SK-N-SH treated with all-trans-retinoic acid at 6 μM for 48 hours (cell line): ENCODE measurements at regions not wholly inside any gene's neighbourhood (a gene's known extent, or its start where the extent isn't known, plus 50 kb on each side); places are given as distances from the start of the nearest gene placed in this dataset.

ENCODE experiments used
- ATAC-seq: fragments of 200-7000 bp; cut with Tn5 transposase; 3 replicates; pipeline ENCODE4 v1.9.1; 2020; ENCODE audit warnings: mild to moderate bottlenecking, moderate library complexity
- ARNTL ChIP-seq: fragments of 450-650 bp; formaldehyde crosslinking; IDR thresholded peaks from 2 replicates; pipeline ENCODE4 v1.5.0; 2020; ENCODE audit warnings: low read depth, mild to moderate bottlenecking, moderate library complexity, borderline replicate concordance
- BACH2 ChIP-seq: fragments of 250-450 bp; sonication (Bioruptor Pico); IDR thresholded peaks from 2 replicates; pipeline ENCODE4 v1.9.0; 2021; ENCODE audit warnings: mild to moderate bottlenecking, borderline replicate concordance
- CSDC2 ChIP-seq: fragments of 250-450 bp; sonication (Bioruptor Pico); IDR thresholded peaks from 2 replicates; pipeline ENCODE4 v1.5.0; 2020; ENCODE audit warnings: mild to moderate bottlenecking, moderate library complexity
- ESRRG ChIP-seq: fragments of 250-450 bp; sonication (Bioruptor Pico); IDR thresholded peaks from 2 replicates; pipeline ENCODE4 v1.6.1; 2021; ENCODE audit warnings: mild to moderate bottlenecking
- GLIS3 ChIP-seq: fragments of 250-450 bp; sonication (Bioruptor Pico); IDR thresholded peaks from 2 replicates; pipeline ENCODE4 v1.5.0; 2020; ENCODE audit warnings: mild to moderate bottlenecking, moderate library complexity
- ISL1 ChIP-seq: fragments of 250-450 bp; sonication (Bioruptor Pico); IDR thresholded peaks from 2 replicates; pipeline ENCODE4 v2.1.2; 2022; ENCODE audit warnings: mild to moderate bottlenecking, moderate library complexity
- PPARA ChIP-seq: fragments of 250-450 bp; sonication (Bioruptor Pico); IDR thresholded peaks from 2 replicates; pipeline ENCODE4 v1.5.0; 2020; ENCODE audit warnings: mild to moderate bottlenecking, borderline replicate concordance
- RARB ChIP-seq: fragments of 250-450 bp; sonication (Bioruptor Pico); IDR thresholded peaks from 2 replicates; pipeline ENCODE4 v1.8.0; 2021; ENCODE audit warnings: mild to moderate bottlenecking, moderate library complexity
- SNAI2 ChIP-seq: fragments of 250-450 bp; sonication (Bioruptor Pico); IDR thresholded peaks from 2 replicates; pipeline ENCODE4 v1.5.0; 2020; ENCODE audit warnings: mild to moderate bottlenecking, moderate library complexity
- TCF4 ChIP-seq: fragments of 250-450 bp; sonication (Bioruptor Pico); IDR thresholded peaks from 2 replicates; pipeline ENCODE4 v1.8.0; 2021; ENCODE audit warnings: mild to moderate bottlenecking, moderate library complexity, borderline replicate concordance
- TOX ChIP-seq: fragments of 250-450 bp; sonication (Bioruptor Pico); IDR thresholded peaks from 2 replicates; pipeline ENCODE4 v1.8.0; 2021; ENCODE audit warnings: mild to moderate bottlenecking, moderate library complexity, borderline replicate concordance
- ZC3H10 ChIP-seq: fragments of 250-450 bp; sonication (Bioruptor Pico); IDR thresholded peaks from 2 replicates; pipeline ENCODE4 v1.5.1; 2021; ENCODE audit warnings: mild to moderate bottlenecking, moderate library complexity
- ZFP3 ChIP-seq: fragments of 250-450 bp; sonication (Bioruptor Pico); IDR thresholded peaks from 2 replicates; pipeline ENCODE4 v1.5.0; 2020; ENCODE audit warnings: mild to moderate bottlenecking, moderate library complexity
- ZFP30 ChIP-seq: fragments of 450-650 bp; formaldehyde crosslinking; IDR thresholded peaks from 2 replicates; pipeline ENCODE4 v1.5.0; 2022; ENCODE audit warnings: mild to moderate bottlenecking, moderate library complexity
- ZNF565 ChIP-seq: fragments of 450-650 bp; formaldehyde crosslinking; conservative IDR thresholded peaks from 2 replicates; pipeline ENCODE4 v1.5.0; 2020; ENCODE audit warnings: low read depth, mild to moderate bottlenecking, moderate library complexity
- ZNF70 ChIP-seq: fragments of 450-650 bp; formaldehyde crosslinking; IDR thresholded peaks from 2 replicates; pipeline ENCODE4 v1.5.0; 2020; ENCODE audit warnings: mild to moderate bottlenecking, moderate library complexity
- ZNF8 ChIP-seq: fragments of 450-650 bp; formaldehyde crosslinking; IDR thresholded peaks from 2 replicates; pipeline ENCODE4 v1.5.0; 2020; ENCODE audit warnings: mild to moderate bottlenecking, moderate library complexity
- TF ChIP-seq, protein P1 (sequence below): fragments of 250-450 bp; sonication (Bioruptor Pico); IDR thresholded peaks from 2 replicates; pipeline ENCODE4 v1.5.1; 2020; ENCODE audit warnings: low read depth, mild to moderate bottlenecking, moderate library complexity
- TF ChIP-seq, protein P2 (sequence below): fragments of 250-450 bp; sonication (Bioruptor Pico); IDR thresholded peaks from 2 replicates; pipeline ENCODE4 v1.5.0; 2020; ENCODE audit warnings: mild to moderate bottlenecking, moderate library complexity
- TF ChIP-seq, protein P3 (sequence below): fragments of 250-450 bp; sonication (Bioruptor Pico); IDR thresholded peaks from 2 replicates; pipeline ENCODE4 v1.8.0; 2020; ENCODE audit warnings: mild to moderate bottlenecking, moderate library complexity, borderline replicate concordance
- TF ChIP-seq, protein P4 (sequence below): fragments of 250-450 bp; sonication (Bioruptor Pico); IDR thresholded peaks from 2 replicates; pipeline ENCODE4 v1.8.0; 2021; ENCODE audit warnings: low read depth, mild to moderate bottlenecking, moderate library complexity, borderline replicate concordance

DNA sequence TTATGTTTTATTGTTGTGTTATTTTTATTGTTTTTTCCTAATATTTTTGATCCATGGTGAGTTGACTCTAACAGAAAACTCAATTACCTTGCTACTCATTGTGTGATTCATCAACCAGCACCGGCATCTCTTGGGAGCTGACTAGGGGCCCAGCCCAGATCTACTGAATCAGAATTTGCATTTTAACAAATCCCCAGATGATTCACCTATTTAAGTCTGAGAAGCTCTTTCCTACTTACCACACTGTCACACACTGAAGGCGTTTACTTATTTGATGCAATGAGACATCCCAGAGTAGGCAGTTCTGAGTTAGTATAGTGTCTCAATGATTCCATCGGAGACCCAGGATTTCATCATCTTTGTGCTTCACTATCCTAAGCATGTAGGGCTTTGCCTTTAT lies 416.6 kb downstream of the RWDD3 start (continued):
- TF ChIP-seq SNAI2 (CRISPR knock-in tag) (no peak), PPARA (no peak), ZNF8 (CRISPR knock-in tag) (no peak), ZFP3 (CRISPR knock-in tag) (no peak)
- TF ChIP-seq, all 23 proteins: peak for 0

- TF ChIP-seq ESRRG (CRISPR knock-in tag) (no peak), ZC3H10 (CRISPR knock-in tag) (no peak), BACH2 (no peak), RARB (no peak), SNAI2 (CRISPR knock-in tag) (no peak), ZNF70 (CRISPR knock-in tag) (no peak), ZNF565 (CRISPR knock-in tag) (no peak), GLIS3 (no peak), ZFP3 (CRISPR knock-in tag) (no peak), ARNTL (CRISPR knock-in tag) (no peak), CSDC2 (CRISPR knock-in tag) (no peak), ZNF8 (CRISPR knock-in tag) (no peak), ZFP30 (CRISPR knock-in tag) (no peak), TOX (CRISPR knock-in tag) (no peak), TCF4 (no peak), ISL1 (CRISPR knock-in tag) (no peak)
- TF ChIP-seq, protein P1, sequence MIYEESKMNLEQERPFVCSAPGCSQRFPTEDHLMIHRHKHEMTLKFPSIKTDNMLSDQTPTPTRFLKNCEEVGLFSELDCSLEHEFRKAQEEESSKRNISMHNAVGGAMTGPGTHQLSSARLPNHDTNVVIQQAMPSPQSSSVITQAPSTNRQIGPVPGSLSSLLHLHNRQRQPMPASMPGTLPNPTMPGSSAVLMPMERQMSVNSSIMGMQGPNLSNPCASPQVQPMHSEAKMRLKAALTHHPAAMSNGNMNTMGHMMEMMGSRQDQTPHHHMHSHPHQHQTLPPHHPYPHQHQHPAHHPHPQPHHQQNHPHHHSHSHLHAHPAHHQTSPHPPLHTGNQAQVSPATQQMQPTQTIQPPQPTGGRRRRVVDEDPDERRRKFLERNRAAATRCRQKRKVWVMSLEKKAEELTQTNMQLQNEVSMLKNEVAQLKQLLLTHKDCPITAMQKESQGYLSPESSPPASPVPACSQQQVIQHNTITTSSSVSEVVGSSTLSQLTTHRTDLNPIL (CRISPR knock-in tag), result no peak
- TF ChIP-seq, protein P2, sequence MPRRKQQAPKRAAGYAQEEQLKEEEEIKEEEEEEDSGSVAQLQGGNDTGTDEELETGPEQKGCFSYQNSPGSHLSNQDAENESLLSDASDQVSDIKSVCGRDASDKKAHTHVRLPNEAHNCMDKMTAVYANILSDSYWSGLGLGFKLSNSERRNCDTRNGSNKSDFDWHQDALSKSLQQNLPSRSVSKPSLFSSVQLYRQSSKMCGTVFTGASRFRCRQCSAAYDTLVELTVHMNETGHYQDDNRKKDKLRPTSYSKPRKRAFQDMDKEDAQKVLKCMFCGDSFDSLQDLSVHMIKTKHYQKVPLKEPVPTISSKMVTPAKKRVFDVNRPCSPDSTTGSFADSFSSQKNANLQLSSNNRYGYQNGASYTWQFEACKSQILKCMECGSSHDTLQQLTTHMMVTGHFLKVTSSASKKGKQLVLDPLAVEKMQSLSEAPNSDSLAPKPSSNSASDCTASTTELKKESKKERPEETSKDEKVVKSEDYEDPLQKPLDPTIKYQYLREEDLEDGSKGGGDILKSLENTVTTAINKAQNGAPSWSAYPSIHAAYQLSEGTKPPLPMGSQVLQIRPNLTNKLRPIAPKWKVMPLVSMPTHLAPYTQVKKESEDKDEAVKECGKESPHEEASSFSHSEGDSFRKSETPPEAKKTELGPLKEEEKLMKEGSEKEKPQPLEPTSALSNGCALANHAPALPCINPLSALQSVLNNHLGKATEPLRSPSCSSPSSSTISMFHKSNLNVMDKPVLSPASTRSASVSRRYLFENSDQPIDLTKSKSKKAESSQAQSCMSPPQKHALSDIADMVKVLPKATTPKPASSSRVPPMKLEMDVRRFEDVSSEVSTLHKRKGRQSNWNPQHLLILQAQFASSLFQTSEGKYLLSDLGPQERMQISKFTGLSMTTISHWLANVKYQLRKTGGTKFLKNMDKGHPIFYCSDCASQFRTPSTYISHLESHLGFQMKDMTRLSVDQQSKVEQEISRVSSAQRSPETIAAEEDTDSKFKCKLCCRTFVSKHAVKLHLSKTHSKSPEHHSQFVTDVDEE (CRISPR knock-in tag), result no peak
- TF ChIP-seq, protein P3, sequence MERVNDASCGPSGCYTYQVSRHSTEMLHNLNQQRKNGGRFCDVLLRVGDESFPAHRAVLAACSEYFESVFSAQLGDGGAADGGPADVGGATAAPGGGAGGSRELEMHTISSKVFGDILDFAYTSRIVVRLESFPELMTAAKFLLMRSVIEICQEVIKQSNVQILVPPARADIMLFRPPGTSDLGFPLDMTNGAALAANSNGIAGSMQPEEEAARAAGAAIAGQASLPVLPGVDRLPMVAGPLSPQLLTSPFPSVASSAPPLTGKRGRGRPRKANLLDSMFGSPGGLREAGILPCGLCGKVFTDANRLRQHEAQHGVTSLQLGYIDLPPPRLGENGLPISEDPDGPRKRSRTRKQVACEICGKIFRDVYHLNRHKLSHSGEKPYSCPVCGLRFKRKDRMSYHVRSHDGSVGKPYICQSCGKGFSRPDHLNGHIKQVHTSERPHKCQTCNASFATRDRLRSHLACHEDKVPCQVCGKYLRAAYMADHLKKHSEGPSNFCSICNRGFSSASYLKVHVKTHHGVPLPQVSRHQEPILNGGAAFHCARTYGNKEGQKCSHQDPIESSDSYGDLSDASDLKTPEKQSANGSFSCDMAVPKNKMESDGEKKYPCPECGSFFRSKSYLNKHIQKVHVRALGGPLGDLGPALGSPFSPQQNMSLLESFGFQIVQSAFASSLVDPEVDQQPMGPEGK, result no peak
- TF ChIP-seq, protein P4, sequence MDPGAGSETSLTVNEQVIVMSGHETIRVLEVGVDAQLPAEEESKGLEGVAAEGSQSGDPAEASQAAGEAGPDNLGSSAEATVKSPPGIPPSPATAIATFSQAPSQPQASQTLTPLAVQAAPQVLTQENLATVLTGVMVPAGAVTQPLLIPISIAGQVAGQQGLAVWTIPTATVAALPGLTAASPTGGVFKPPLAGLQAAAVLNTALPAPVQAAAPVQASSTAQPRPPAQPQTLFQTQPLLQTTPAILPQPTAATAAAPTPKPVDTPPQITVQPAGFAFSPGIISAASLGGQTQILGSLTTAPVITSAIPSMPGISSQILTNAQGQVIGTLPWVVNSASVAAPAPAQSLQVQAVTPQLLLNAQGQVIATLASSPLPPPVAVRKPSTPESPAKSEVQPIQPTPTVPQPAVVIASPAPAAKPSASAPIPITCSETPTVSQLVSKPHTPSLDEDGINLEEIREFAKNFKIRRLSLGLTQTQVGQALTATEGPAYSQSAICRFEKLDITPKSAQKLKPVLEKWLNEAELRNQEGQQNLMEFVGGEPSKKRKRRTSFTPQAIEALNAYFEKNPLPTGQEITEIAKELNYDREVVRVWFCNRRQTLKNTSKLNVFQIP (CRISPR knock-in tag), result no peak
- no peak for ATAC-seq
These were observed 418.5 kb downstream of the RWDD3 start for GRCh38 chr1:95652423-95652965.

GRCh38 chr1:95653618-95654017 lies 419.6 kb downstream of the RWDD3 start:
- no peak for ATAC-seq
- no peak for TF ChIP-seq ZFP30 (CRISPR knock-in tag)
- TF ChIP-seq, protein P2 (CRISPR knock-in tag), result 0 out of 2 replicates have a peak, but pooled peaks have one; percentile 41
- TF ChIP-seq TCF4, result peak; percentile 70; the same call in 1 of the 2 replicates
